ENCODE measurements at regions not wholly inside any gene's neighbourhood (a gene's known extent, or its start where the extent isn't known, plus 50 kb on each side); places are given as distances from the start of the nearest gene placed in this dataset.

- H2AFZ ChIP-seq (ENCODE audit: insufficient read depth, low read depth, low read length, poor library complexity, severe bottlenecking): no peak overlapping the region
- H3K79me2 ChIP-seq (ENCODE audit: insufficient read depth, low read length): no peaks in the 10 kb centered on the region
- H3K27me3 Mint-ChIP-seq (ENCODE audit: low read depth in 3 of 3): peaks cover 0 to 2% (median 0%) of the 10 kb centered on the region in 3 donors
- no peaks in the 10 kb centered on the region for H4K20me1 ChIP-seq (ENCODE audit: insufficient read depth, low read length)
- WGBS (ENCODE audit: insufficient coverage): 77% methylated on average over 19 of the region's 22 CpGs
- peaks cover 3 to 20% (median 17%) of the 10 kb centered on the region in 7 donors for H3K9me3 Mint-ChIP-seq
- H3K9ac ChIP-seq (ENCODE audit: insufficient read depth, low read length, poor library complexity, severe bottlenecking): no peak overlapping the region
- no peak overlapping the region for H3K27ac ChIP-seq (ENCODE audit: low read depth in 1 of 2, low read length in 2 of 2)
- H3K4me1 ChIP-seq (ENCODE audit: control insufficient read depth in 1 of 2, insufficient read depth in 2 of 2, low read length in 2 of 2): no peaks in the 10 kb centered on the region
- peaks cover 5 to 19% of the 10 kb centered on the region in 2 donors for H3K9me3 ChIP-seq (replicated peaks in 1 of 2; ENCODE audit: control insufficient read depth in 1 of 2, insufficient read depth in 1 of 2, low read length in 2 of 2)
- DNase-seq: no peak
- no peak overlapping the region for H3K4me3 Mint-ChIP-seq
- intact Hi-C loops (cut with micrococcal nuclease): no loop called here
- no peaks in the 10 kb centered on the region for H3K36me3 Mint-ChIP-seq
- H3K36me3 ChIP-seq (replicated peaks in 1 of 2; ENCODE audit: control insufficient read depth in 1 of 2, insufficient read depth in 2 of 2, low read length in 2 of 2): no peaks in the 10 kb centered on the region
- no peaks in the 10 kb centered on the region for H3K27me3 ChIP-seq (ENCODE audit: control insufficient read depth in 2 of 2, insufficient read depth in 2 of 2, low read length in 2 of 2)
- TF ChIP-seq CTCF (IDR thresholded peaks at IDR 0.05): no peak
- H3K4me2 ChIP-seq (replicated peaks; ENCODE audit: extremely low read depth, low read length, poor library complexity, severe bottlenecking): no peak overlapping the region
- no peak overlapping the region for H3K27ac Mint-ChIP-seq
- no peak overlapping the region for H3K4me3 ChIP-seq (replicated peaks in 1 of 3; ENCODE audit: low read depth in 2 of 3, low read length in 3 of 3)
- H3K4me1 Mint-ChIP-seq: no peaks in the 10 kb centered on the region
These were observed 112.0 kb downstream of the DACT2 start for GRCh38 chr6:168207421-168208175.

- Histone ChIP-seq H3K9ac (ENCODE audit: insufficient read depth, low read length, poor library complexity, severe bottlenecking) (no peak overlapping the region), H3K9me3 (replicated peaks in 1 of 2; ENCODE audit: control insufficient read depth in 1 of 2, insufficient read depth in 1 of 2, low read length in 2 of 2) (peaks cover 5 to 25% of the 10 kb centered on the region in 2 donors), H4K20me1 (ENCODE audit: insufficient read depth, low read length) (no peaks in the 10 kb centered on the region), H3K4me1 (ENCODE audit: control insufficient read depth in 1 of 2, insufficient read depth in 2 of 2, low read length in 2 of 2) (no peaks in the 10 kb centered on the region), H3K27me3 (ENCODE audit: control insufficient read depth in 2 of 2, insufficient read depth in 2 of 2, low read length in 2 of 2) (no peaks in the 10 kb centered on the region), H2AFZ (ENCODE audit: insufficient read depth, low read depth, low read length, poor library complexity, severe bottlenecking) (no peak overlapping the region), H3K4me3 (replicated peaks in 1 of 3; ENCODE audit: low read depth in 2 of 3, low read length in 3 of 3) (no peak overlapping the region), H3K36me3 (replicated peaks in 1 of 2; ENCODE audit: control insufficient read depth in 1 of 2, insufficient read depth in 2 of 2, low read length in 2 of 2) (no peaks in the 10 kb centered on the region), H3K79me2 (ENCODE audit: insufficient read depth, low read length) (no peaks in the 10 kb centered on the region), H3K4me2 (replicated peaks; ENCODE audit: extremely low read depth, low read length, poor library complexity, severe bottlenecking) (no peak overlapping the region), H3K27ac (ENCODE audit: low read depth in 1 of 2, low read length in 2 of 2) (no peak overlapping the region)
- Mint-ChIP-seq H3K9me3 (peaks cover 5 to 22% (median 18%) of the 10 kb centered on the region in 7 donors), H3K4me3 (no peak overlapping the region), H3K27ac (no peak overlapping the region), H3K27me3 (ENCODE audit: low read depth in 3 of 3) (peaks cover 0 to 2% (median 0%) of the 10 kb centered on the region in 3 donors), H3K4me1 (no peaks in the 10 kb centered on the region), H3K36me3 (no peaks in the 10 kb centered on the region)
- no peak for DNase-seq
- whole genome bisulfite sequencing (ENCODE audit: insufficient coverage): 96% methylated on average over 11 of the region's 16 CpGs
- intact Hi-C loops (cut with micrococcal nuclease): no loop called here
- no peak for TF ChIP-seq CTCF (IDR thresholded peaks at IDR 0.05)
These were observed 112.8 kb downstream of the DACT2 start for GRCh38 chr6:168206661-168207274.

All from CD14-positive monocyte (primary cell).